Smooth muscle cell (in vitro differentiated cells): ENCODE measurements at regions not wholly inside any gene's neighbourhood (a gene's known extent, or its start where the extent isn't known, plus 50 kb on each side); places are given as distances from the start of the nearest gene placed in this dataset.

Experiments
- DNase-seq: peaks from one replicate; lab custom pipeline; 2025; ENCODE audit not compliant: unreplicated experiment; lab: John Stamatoyannopoulos, UW
- H2AFZ ChIP-seq: fragments of 200-600 bp; sonication (generic); 2 replicates; pipeline ENCODE4 v1.6.0; 2016; ENCODE audit warnings: antibody characterized with exemption, low read depth, mild to moderate bottlenecking
- H3F3A ChIP-seq: fragments of 200-600 bp; sonication (generic); 2 replicates; pipeline ENCODE4 v1.6.0; 2017; ENCODE audit warnings: antibody characterized with exemption, low read depth
- H3K27ac ChIP-seq: fragments of 200-600 bp; sonication (generic); 2 replicates; pipeline ENCODE4 v1.5.1; 2016; ENCODE audit warnings: low read depth, mild to moderate bottlenecking
- H3K27me3 ChIP-seq: fragments of 200-600 bp; sonication (generic); 2 replicates; pipeline ENCODE4 v1.6.1; 2016; ENCODE audit warnings: low read depth, mild to moderate bottlenecking
- H3K36me3 ChIP-seq: fragments of 200-600 bp; sonication (generic); 2 replicates; pipeline ENCODE4 v1.5.1; 2016; ENCODE audit warnings: low read depth
- H3K4me1 ChIP-seq: fragments of 200-600 bp; sonication (generic); 2 replicates; pipeline ENCODE4 v1.5.1; 2016; ENCODE audit warnings: low read depth
- H3K4me2 ChIP-seq: fragments of 200-600 bp; sonication (generic); 2 replicates; pipeline ENCODE4 v1.6.0; 2016; ENCODE audit warnings: mild to moderate bottlenecking
- H3K4me3 ChIP-seq: fragments of 200-600 bp; sonication (generic); 2 replicates; pipeline ENCODE4 v1.5.1; 2016; ENCODE audit warnings: mild to moderate bottlenecking
- H3K79me2 ChIP-seq: fragments of 200-600 bp; sonication (generic); 2 replicates; pipeline ENCODE4 v1.6.0; 2016; ENCODE audit warnings: low read depth, mild to moderate bottlenecking
- H3K9ac ChIP-seq: fragments of 200-600 bp; sonication (generic); 2 replicates; pipeline ENCODE4 v1.6.0; 2016; ENCODE audit warnings: low read depth
- H3K9me3 ChIP-seq: fragments of 200-600 bp; sonication (generic); replicated peaks from 2 replicates; pipeline ENCODE4 v1.5.1; 2016; ENCODE audit warnings: low read depth
- H4K20me1 ChIP-seq: fragments of 200-600 bp; sonication (generic); 2 replicates; pipeline ENCODE4 v1.6.0; 2016; ENCODE audit warnings: low read depth
- WGBS: methylation state at CpG from one replicate; pipeline ENCODE4 v1.1.7; 2016; ENCODE audit warnings: low lambda C conversion rate; 5-methylcytosine and 5-hydroxymethylcytosine counted together
- TF ChIP-seq, protein P1 (sequence below): fragments of 200-600 bp; sonication (generic); IDR thresholded peaks from 2 replicates; pipeline ENCODE4 v1.5.1; 2017; ENCODE audit warnings: borderline replicate concordance, mild to moderate bottlenecking, antibody characterized with exemption; ENCODE audit not compliant: insufficient read depth, poor library complexity, severe bottlenecking

DNA sequence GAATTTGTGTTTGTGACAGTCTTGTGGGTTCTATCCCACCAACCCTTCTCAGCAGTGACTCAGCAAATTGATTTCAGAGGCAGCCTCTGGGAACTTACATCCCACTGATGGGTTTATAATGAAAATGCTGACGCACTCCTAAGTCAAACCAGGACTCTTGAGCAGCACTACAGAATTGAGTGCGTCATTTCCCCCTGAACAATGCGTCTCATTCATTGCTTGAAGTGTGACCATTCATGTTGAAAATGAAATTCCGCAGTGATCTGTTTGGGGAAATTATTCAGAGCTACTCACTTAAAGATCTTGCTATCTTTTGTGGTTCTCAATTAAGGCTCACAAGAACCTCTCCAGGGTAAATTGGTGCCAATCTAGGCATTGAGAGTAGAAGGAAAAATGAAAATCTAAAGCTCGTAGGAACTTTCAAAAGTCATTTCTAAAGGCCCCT, 417.7 kb upstream of the SLC14A2 start:
- DNase-seq: no peak
- 72% methylated on average over 5 of the region's 5 CpGs for WGBS
- Histone ChIP-seq H3F3A (no peaks in the 10 kb centered on the region), H3K79me2 (no peaks in the 10 kb centered on the region), H3K27me3 (no peaks in the 10 kb centered on the region), H3K4me3 (no peak overlapping the region), H4K20me1 (no peaks in the 10 kb centered on the region), H3K4me1 (no peaks in the 10 kb centered on the region), H3K27ac (no peak overlapping the region), H3K9me3 (no peaks in the 10 kb centered on the region), H3K4me2 (no peak overlapping the region), H3K9ac (no peak overlapping the region), H2AFZ (no peak overlapping the region), H3K36me3 (no peaks in the 10 kb centered on the region)
- TF ChIP-seq, protein P1, sequence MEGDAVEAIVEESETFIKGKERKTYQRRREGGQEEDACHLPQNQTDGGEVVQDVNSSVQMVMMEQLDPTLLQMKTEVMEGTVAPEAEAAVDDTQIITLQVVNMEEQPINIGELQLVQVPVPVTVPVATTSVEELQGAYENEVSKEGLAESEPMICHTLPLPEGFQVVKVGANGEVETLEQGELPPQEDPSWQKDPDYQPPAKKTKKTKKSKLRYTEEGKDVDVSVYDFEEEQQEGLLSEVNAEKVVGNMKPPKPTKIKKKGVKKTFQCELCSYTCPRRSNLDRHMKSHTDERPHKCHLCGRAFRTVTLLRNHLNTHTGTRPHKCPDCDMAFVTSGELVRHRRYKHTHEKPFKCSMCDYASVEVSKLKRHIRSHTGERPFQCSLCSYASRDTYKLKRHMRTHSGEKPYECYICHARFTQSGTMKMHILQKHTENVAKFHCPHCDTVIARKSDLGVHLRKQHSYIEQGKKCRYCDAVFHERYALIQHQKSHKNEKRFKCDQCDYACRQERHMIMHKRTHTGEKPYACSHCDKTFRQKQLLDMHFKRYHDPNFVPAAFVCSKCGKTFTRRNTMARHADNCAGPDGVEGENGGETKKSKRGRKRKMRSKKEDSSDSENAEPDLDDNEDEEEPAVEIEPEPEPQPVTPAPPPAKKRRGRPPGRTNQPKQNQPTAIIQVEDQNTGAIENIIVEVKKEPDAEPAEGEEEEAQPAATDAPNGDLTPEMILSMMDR: no peak

DNA sequence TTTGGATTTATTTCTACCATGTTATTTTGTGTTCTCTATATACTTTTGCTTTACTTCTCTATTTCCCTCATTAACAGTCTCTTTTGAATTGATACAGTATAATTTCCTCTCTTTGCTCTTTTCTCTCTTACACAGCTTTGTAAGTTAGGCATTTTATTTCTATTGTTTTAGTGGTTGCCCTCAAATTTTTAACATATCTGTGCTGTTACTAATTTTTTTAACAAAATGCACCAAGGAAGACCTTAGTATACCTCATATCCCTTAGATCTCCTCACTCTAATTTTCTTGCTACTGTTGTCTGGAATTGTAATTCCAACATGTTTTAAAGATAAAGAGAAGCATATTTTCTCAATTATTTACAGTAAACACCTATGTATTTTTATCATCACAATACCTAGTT, 416.8 kb upstream of the SLC14A2 start:
- Histone ChIP-seq H3K27me3 (no peaks in the 10 kb centered on the region), H4K20me1 (no peaks in the 10 kb centered on the region), H3K9me3 (no peaks in the 10 kb centered on the region), H3K9ac (no peak overlapping the region), H3F3A (no peaks in the 10 kb centered on the region), H3K27ac (no peak overlapping the region), H3K4me2 (no peak overlapping the region), H3K4me3 (no peak overlapping the region), H3K79me2 (no peaks in the 10 kb centered on the region), H2AFZ (no peak overlapping the region), H3K4me1 (no peaks in the 10 kb centered on the region), H3K36me3 (no peaks in the 10 kb centered on the region)
- no peak for DNase-seq
- TF ChIP-seq, protein P1: no peak

DNA sequence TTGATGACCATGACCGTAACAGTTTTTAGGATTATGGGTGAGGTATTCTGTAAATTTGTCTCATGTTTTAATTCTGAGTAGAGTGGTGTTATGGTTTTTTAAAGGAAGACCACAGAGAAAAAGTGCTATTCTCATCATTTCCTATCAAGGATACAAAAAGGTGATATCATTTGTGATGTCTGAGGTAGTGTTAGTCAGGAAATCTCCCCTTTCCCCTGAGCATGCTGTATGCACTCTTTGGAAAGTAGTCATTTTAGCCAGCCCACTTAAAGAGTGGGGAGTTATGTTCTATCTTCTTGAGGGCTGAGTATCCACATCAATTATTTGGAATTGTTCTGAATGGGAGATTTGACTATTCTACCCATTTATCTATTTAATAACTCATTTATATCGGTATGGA, 414.2 kb upstream of the SLC14A2 start:
- TF ChIP-seq, protein P1: no peak
- H3F3A ChIP-seq: no peaks in the 10 kb centered on the region
- H2AFZ ChIP-seq: no peak overlapping the region
- no peaks in the 10 kb centered on the region for H3K36me3 ChIP-seq
- H3K9ac ChIP-seq: no peak overlapping the region
- H3K4me3 ChIP-seq: no peak overlapping the region
- no peaks in the 10 kb centered on the region for H3K27me3 ChIP-seq
- H3K27ac ChIP-seq: no peak overlapping the region
- 92% methylated on average over 2 of the region's 2 CpGs for WGBS
- H3K4me2 ChIP-seq: no peak overlapping the region
- H4K20me1 ChIP-seq: no peaks in the 10 kb centered on the region
- H3K79me2 ChIP-seq: no peaks in the 10 kb centered on the region
- no peaks in the 10 kb centered on the region for H3K4me1 ChIP-seq
- H3K9me3 ChIP-seq: no peaks in the 10 kb centered on the region
- DNase-seq: no peak

DNA sequence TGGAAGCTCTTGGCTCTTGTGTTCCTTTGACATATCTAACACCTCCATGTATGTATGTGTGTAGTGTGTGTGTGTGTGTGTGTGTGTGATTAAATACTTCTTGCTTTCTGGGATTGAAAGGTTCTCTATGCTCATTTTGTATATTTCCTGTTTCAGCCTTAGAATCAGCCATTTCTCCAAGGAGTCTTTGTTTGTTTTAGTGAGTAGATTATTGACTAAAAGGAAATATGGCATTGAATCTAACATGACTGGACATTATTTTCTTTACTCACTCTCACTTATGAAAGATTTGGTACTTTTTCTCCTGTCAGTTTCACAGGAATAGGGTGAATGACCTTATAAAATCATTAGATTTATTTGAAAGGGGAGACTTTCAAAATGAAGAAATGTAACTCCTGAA, 413.8 kb upstream of the SLC14A2 start:
- Histone ChIP-seq H3K9me3 (no peaks in the 10 kb centered on the region), H3K27ac (no peak overlapping the region), H3K4me3 (no peak overlapping the region), H3K4me1 (no peaks in the 10 kb centered on the region), H3F3A (no peaks in the 10 kb centered on the region), H4K20me1 (no peaks in the 10 kb centered on the region), H2AFZ (no peak overlapping the region), H3K27me3 (no peaks in the 10 kb centered on the region), H3K9ac (no peak overlapping the region), H3K4me2 (no peak overlapping the region), H3K79me2 (no peaks in the 10 kb centered on the region), H3K36me3 (no peaks in the 10 kb centered on the region)
- DNase-seq: no peak
- TF ChIP-seq, protein P1: no peak
